HL-60 (cell line): ENCODE measurements at regions not wholly inside any gene's neighbourhood (a gene's known extent, or its start where the extent isn't known, plus 50 kb on each side); places are given as distances from the start of the nearest gene placed in this dataset.

Source experiments
- DNase-seq, 2 experiments: peaks; one replicate each; pipeline ENCODE4 v3.0.0-alpha.2; 2010 to 2020; ENCODE audit warnings: low read depth in 1 of 2, low spot score in 1 of 2
- H3K27ac ChIP-seq: fragments of 250-450 bp; sonication (Bioruptor Pico); replicated peaks from 2 replicates; pipeline ENCODE4 v1.5.1; 2020; ENCODE audit warnings: mild to moderate bottlenecking, moderate library complexity
- H3K27me3 ChIP-seq: fragments of 250-450 bp; sonication (Bioruptor Pico); 2 replicates; pipeline ENCODE4 v1.5.1; 2021; ENCODE audit warnings: mild to moderate bottlenecking, moderate library complexity; ENCODE audit not compliant: insufficient read depth, poor library complexity, severe bottlenecking
- H3K4me3 ChIP-seq: replicated peaks from 2 replicates; pipeline ENCODE4 v1.5.1; 2011; ENCODE audit warnings: mild to moderate bottlenecking, control low read depth, low read length; ENCODE audit not compliant: insufficient read depth
- CTCF ChIP-seq: IDR thresholded peaks from one replicate; pipeline ENCODE4 v1.5.1; 2011; ENCODE audit warnings: low read length, control low read depth, inconsistent platforms; ENCODE audit not compliant: insufficient read depth
- GABPA ChIP-seq: IDR thresholded peaks from 2 replicates; pipeline ENCODE4 v1.6.1; 2012; ENCODE audit warnings: low read depth
- POLR2AphosphoS5 ChIP-seq: IDR thresholded peaks from 2 replicates; pipeline ENCODE4 v1.6.1; 2012; ENCODE audit warnings: low read depth
- REST ChIP-seq: IDR thresholded peaks from 2 replicates; pipeline ENCODE4 v1.6.1; 2012; ENCODE audit warnings: low read depth; ENCODE audit not compliant: insufficient replicate concordance
- SPI1 ChIP-seq: IDR thresholded peaks from 2 replicates; pipeline ENCODE4 v1.6.1; 2012; ENCODE audit warnings: low read depth, mild to moderate bottlenecking, borderline replicate concordance

GRCh38 chr7:91372323-91372722, 108.1 kb downstream of the FZD1 start:
- peaks cover 6% of the 10 kb centered on the region for H3K27me3 ChIP-seq
- H3K4me3 ChIP-seq: no peak overlapping the region
- TF ChIP-seq SPI1 (no peak), POLR2AphosphoS5 (no peak), REST (no peak), GABPA (no peak), CTCF (no peak)
- no peak overlapping the region for H3K27ac ChIP-seq
- DNase-seq: no peak

GRCh38 chr7:91373111-91373800, 109.0 kb downstream of the FZD1 start:
- Histone ChIP-seq H3K27ac (no peak overlapping the region), H3K4me3 (no peak overlapping the region)
- no peak for DNase-seq

GRCh38 chr7:91374321-91374989, 110.2 kb downstream of the FZD1 start:
- DNase-seq: no peak
- peaks cover 6% of the 10 kb centered on the region for H3K27me3 ChIP-seq
- no peak overlapping the region for H3K27ac ChIP-seq
- H3K4me3 ChIP-seq: no peak overlapping the region
- TF ChIP-seq CTCF: no peak
- TF ChIP-seq SPI1: no peak
- no peak for TF ChIP-seq REST
- TF ChIP-seq POLR2AphosphoS5: no peak
- TF ChIP-seq GABPA: no peak

More at GRCh38 chr7:91373111-91373800, 109.0 kb downstream of the FZD1 start:
- TF ChIP-seq CTCF: no peak
- TF ChIP-seq SPI1: no peak
- TF ChIP-seq POLR2AphosphoS5: no peak
- H3K27me3 ChIP-seq: peaks cover 6% of the 10 kb centered on the region
